ENCODE measurements at regions not wholly inside any gene's neighbourhood (a gene's known extent, or its start where the extent isn't known, plus 50 kb on each side); places are given as distances from the start of the nearest gene placed in this dataset.

GRCh38 chr14:56962444-56963080, 152.3 kb upstream of the OTX2 start:
- TF ChIP-seq CTCF (IDR thresholded peaks at IDR 0.05) (no peak), EP300 (IDR thresholded peaks at IDR 0.05) (no peak)

Measured in gastroesophageal sphincter (tissue), 3 donors.